Panc1 (cell line): ENCODE measurements at regions not wholly inside any gene's neighbourhood (a gene's known extent, or its start where the extent isn't known, plus 50 kb on each side); places are given as distances from the start of the nearest gene placed in this dataset.

Experiments
- ATAC-seq: fragments of 200-7000 bp; cut with Tn5 transposase; 2 replicates; pipeline ENCODE4 v1.9.1; 2020; ENCODE audit warnings: mild to moderate bottlenecking, moderate library complexity
- BruUV-seq: library from RNA; stranded (reverse); fragments of 400-500 nt; replicated peaks from 2 replicates; lab custom pipeline; 2021; lab: Mats Ljungman, UMichigan
- CTCF ChIA-PET: fragments of 300-600 bp; sonication (Branson Sonifier 250); formaldehyde crosslinking; loops from one replicate; lab custom pipeline; 2022; ENCODE audit warnings: antibody characterized with exemption; lab: Charles Lee
- POLR2A ChIA-PET: fragments of 300-600 bp; sonication (Branson Sonifier 250); formaldehyde crosslinking; loops from one replicate; lab custom pipeline; 2022; ENCODE audit warnings: antibody characterized with exemption; lab: Charles Lee
- DNase-seq: peaks from one replicate; pipeline ENCODE4 v3.0.0-alpha.2; 2010; ENCODE audit warnings: low read depth, low spot score
- H3K27ac ChIP-seq: 2 replicates; pipeline ENCODE4 v1.5.1; 2011; ENCODE audit warnings: mild to moderate bottlenecking, low read length, inconsistent platforms
- H3K27me3 ChIP-seq: fragments of 200-500 bp; sonication (Bioruptor generic); 2 replicates; pipeline ENCODE4 v1.6.0; 2014; ENCODE audit warnings: low read length, inconsistent platforms; ENCODE audit not compliant: control insufficient read depth, insufficient read depth
- H3K36me3 ChIP-seq: fragments of 200-500 bp; sonication (Bioruptor generic); 2 replicates; pipeline ENCODE4 v1.5.1; 2014; ENCODE audit warnings: inconsistent platforms, mild to moderate bottlenecking, low read length, moderate library complexity; ENCODE audit not compliant: control insufficient read depth, insufficient read depth
- H3K4me1 ChIP-seq: 2 replicates; pipeline ENCODE4 v1.5.1; 2011; ENCODE audit warnings: inconsistent platforms, mild to moderate bottlenecking, low read length, moderate library complexity; ENCODE audit not compliant: control insufficient read depth, insufficient read depth
- H3K4me3 ChIP-seq, 2 experiments: 2 replicates each; pipeline ENCODE4 v1.5.1; 2011 to 2012; ENCODE audit warnings: low read depth in 2 of 2, low read length in 2 of 2, mild to moderate bottlenecking in 2 of 2, inconsistent platforms in 1 of 2, moderate library complexity in 1 of 2
- H3K9me3 ChIP-seq: fragments of 200-500 bp; sonication (Bioruptor generic); 2 replicates; pipeline ENCODE4 v1.5.1; 2014; ENCODE audit warnings: low read depth, mild to moderate bottlenecking, inconsistent platforms, low read length, moderate library complexity; ENCODE audit not compliant: control insufficient read depth, insufficient read depth
- CTCF ChIP-seq: fragments of 450-650 bp; IDR thresholded peaks from 2 replicates; pipeline ENCODE4 v1.5.1; 2017; ENCODE audit warnings: mild to moderate bottlenecking
- POLR2AphosphoS5 ChIP-seq: IDR thresholded peaks from 2 replicates; pipeline ENCODE4 v1.6.1; 2012; ENCODE audit warnings: mild to moderate bottlenecking, low read depth, low read length, moderate library complexity
- REST ChIP-seq, 2 experiments: IDR thresholded peaks; 2 replicates each; pipeline ENCODE4 v1.6.1; 2011 to 2012; ENCODE audit warnings: low read depth in 2 of 2, control low read depth in 1 of 2, low read length in 1 of 2, mild to moderate bottlenecking in 1 of 2, moderate library complexity in 1 of 2; ENCODE audit not compliant: insufficient read depth in 1 of 2
- SIN3A ChIP-seq: IDR thresholded peaks from 2 replicates; pipeline ENCODE4 v1.6.1; 2012; ENCODE audit warnings: low read depth, mild to moderate bottlenecking, low read length, moderate library complexity, borderline replicate concordance; ENCODE audit not compliant: insufficient read depth
- TCF7L2 ChIP-seq: IDR thresholded peaks from 2 replicates; pipeline ENCODE4 v1.6.1; 2011; ENCODE audit warnings: mild to moderate bottlenecking, low read depth, low read length, inconsistent platforms
- in situ Hi-C: cut with HindIII; loops from 2 replicates; pipeline ENCODE4 v1.10.0; 2016; ENCODE audit warnings: low sequenced_read_pairs, low pct_unique_long_range_greater_than_20kb
- intact Hi-C: fragments of 100-400 bp; cut with micrococcal nuclease; formaldehyde crosslinking; loops from one replicate; pipeline ENCODE4 v1.10.0; 2022; ENCODE audit not compliant: unreplicated experiment

GRCh38 chr10:128432423-128432822, 306.2 kb upstream of the MKI67 start:
- H3K27ac ChIP-seq: no peak overlapping the region
- BruUV-seq: no TSS peak
- CTCF ChIA-PET: no interaction called here
- POLR2A ChIA-PET: no interaction called here
- peaks cover 12% of the 10 kb centered on the region for H3K27me3 ChIP-seq
- ATAC-seq (no peak), DNase-seq (no peak)
- intact Hi-C loops (no loop called here), in situ Hi-C loops (no loop called here)
- no peak overlapping the region for H3K4me3 ChIP-seq
- TF ChIP-seq TCF7L2 (no peak), REST (IDR thresholded peaks at IDR 0.05; ENCODE audit: insufficient read depth in 1 of 2, low read depth in 2 of 2, low read length in 1 of 2) (no peak), SIN3A (no peak), CTCF (no peak), POLR2AphosphoS5 (no peak)
- H3K36me3 ChIP-seq: no peaks in the 10 kb centered on the region
- H3K9me3 ChIP-seq: no peaks in the 10 kb centered on the region
- no peaks in the 10 kb centered on the region for H3K4me1 ChIP-seq

- no peaks in the 10 kb centered on the region for H3K9me3 ChIP-seq
- POLR2A ChIA-PET: no interaction called here
- no peaks in the 10 kb centered on the region for H3K4me1 ChIP-seq
- TF ChIP-seq CTCF: no peak
- no peak for TF ChIP-seq SIN3A
- no peak for TF ChIP-seq REST (IDR thresholded peaks at IDR 0.05; ENCODE audit: insufficient read depth in 1 of 2, low read depth in 2 of 2, low read length in 1 of 2)
- no peak for TF ChIP-seq POLR2AphosphoS5
- no peak for TF ChIP-seq TCF7L2
- CTCF ChIA-PET: no interaction called here
- H3K4me3 ChIP-seq: no peak overlapping the region
- DNase-seq (no peak), ATAC-seq (no peak)
- intact Hi-C loops (no loop called here), in situ Hi-C loops (no loop called here)
- H3K27ac ChIP-seq: no peak overlapping the region
- BruUV-seq: no TSS peak
- no peaks in the 10 kb centered on the region; the same call in 1 of the 2 replicates for H3K27me3 ChIP-seq
- no peaks in the 10 kb centered on the region for H3K36me3 ChIP-seq
Observed at GRCh38 chr10:128435811-128436210, 309.6 kb upstream of the MKI67 start.
